IPS-20b (cell line): ENCODE measurements at regions not wholly inside any gene's neighbourhood (a gene's known extent, or its start where the extent isn't known, plus 50 kb on each side); places are given as distances from the start of the nearest gene placed in this dataset.
"Not testable (repeated sequence)": the region's sequence is repeated elsewhere in the genome, so short reads cannot be mapped to it uniquely, and the experiment has no call there.

Experiments used
- H3K27ac ChIP-seq: one replicate; pipeline ENCODE4 v1.5.1; 2013; ENCODE audit warnings: low read length
- H3K27me3 ChIP-seq: 2 replicates; pipeline ENCODE4 v1.6.1; 2013; ENCODE audit warnings: mild to moderate bottlenecking, low read length, inconsistent platforms; ENCODE audit not compliant: insufficient read depth
- H3K36me3 ChIP-seq: 2 replicates; pipeline ENCODE4 v1.6.1; 2013; ENCODE audit warnings: low read depth, mild to moderate bottlenecking, inconsistent platforms, low read length, moderate library complexity; ENCODE audit not compliant: insufficient read depth
- H3K4me1 ChIP-seq: 2 replicates; pipeline ENCODE4 v1.6.1; 2013; ENCODE audit warnings: mild to moderate bottlenecking, control low read depth, inconsistent platforms, low read length, moderate library complexity; ENCODE audit not compliant: insufficient read depth
- H3K4me3 ChIP-seq: 2 replicates; pipeline ENCODE4 v1.5.1; 2013; ENCODE audit warnings: mild to moderate bottlenecking, low read length, inconsistent platforms
- H3K9ac ChIP-seq: 2 replicates; pipeline ENCODE4 v1.6.1; 2013; ENCODE audit warnings: low read depth, mild to moderate bottlenecking, inconsistent platforms, low read length, moderate library complexity
- H3K9me3 ChIP-seq: 2 replicates; pipeline ENCODE4 v1.6.1; 2013; ENCODE audit warnings: mild to moderate bottlenecking, low read depth, low read length, inconsistent platforms; ENCODE audit not compliant: insufficient read depth

DNA sequence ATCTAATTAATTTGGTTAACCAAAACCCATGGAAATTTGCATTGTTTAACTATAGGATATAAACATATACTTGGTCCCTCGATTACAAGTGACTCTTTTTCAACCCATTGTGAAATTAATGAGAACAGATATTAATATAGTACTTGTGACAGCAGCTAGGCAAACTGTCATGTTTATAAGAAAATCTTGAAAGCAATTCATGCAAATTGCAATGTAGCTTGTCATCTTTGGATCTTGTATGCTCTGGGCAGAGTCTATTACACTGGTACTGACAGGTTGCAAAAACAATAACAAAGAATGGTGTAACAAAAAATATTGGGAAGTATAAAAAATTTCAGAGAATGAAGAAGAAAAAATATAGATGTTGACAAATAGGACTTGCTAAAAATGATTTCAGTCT, 941.0 kb downstream of the DNAH5 start:
- H3K4me1 ChIP-seq, result no peaks in the 10 kb centered on the region
- H3K36me3 ChIP-seq, result no peaks in the 10 kb centered on the region
- H3K27ac ChIP-seq, result no peak overlapping the region
- H3K9me3 ChIP-seq, result no peaks in the 10 kb centered on the region
- H3K27me3 ChIP-seq, result no peaks in the 10 kb centered on the region
- no peak overlapping the region for H3K4me3 ChIP-seq
- H3K9ac ChIP-seq, result no peak overlapping the region

DNA sequence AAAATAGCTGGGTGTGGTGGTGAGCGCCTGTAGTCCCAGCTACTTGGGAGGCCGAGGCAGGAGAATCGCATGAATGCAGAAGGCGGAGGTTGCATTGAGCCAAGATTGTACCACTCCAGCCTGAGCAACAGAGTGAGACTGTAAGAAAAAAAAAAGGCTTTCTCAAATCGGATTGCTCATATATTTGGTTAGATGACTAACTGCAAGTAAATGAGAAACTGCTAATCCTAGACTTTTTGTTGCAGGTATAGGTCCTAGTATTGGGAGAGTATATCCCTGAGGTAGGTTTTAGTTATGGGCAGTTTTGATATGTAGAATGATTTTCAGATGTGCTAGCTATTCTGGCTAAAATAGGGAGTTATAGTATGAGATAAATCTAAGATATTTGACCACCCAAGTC, 944.8 kb downstream of the DNAH5 start:
- no peaks in the 10 kb centered on the region for H3K4me1 ChIP-seq
- H3K4me3 ChIP-seq, result no peak overlapping the region
- H3K9ac ChIP-seq, result no peak overlapping the region
- H3K9me3 ChIP-seq, result no peaks in the 10 kb centered on the region
- no peaks in the 10 kb centered on the region for H3K36me3 ChIP-seq
- no peak overlapping the region for H3K27ac ChIP-seq
- H3K27me3 ChIP-seq, result no peaks in the 10 kb centered on the region

DNA sequence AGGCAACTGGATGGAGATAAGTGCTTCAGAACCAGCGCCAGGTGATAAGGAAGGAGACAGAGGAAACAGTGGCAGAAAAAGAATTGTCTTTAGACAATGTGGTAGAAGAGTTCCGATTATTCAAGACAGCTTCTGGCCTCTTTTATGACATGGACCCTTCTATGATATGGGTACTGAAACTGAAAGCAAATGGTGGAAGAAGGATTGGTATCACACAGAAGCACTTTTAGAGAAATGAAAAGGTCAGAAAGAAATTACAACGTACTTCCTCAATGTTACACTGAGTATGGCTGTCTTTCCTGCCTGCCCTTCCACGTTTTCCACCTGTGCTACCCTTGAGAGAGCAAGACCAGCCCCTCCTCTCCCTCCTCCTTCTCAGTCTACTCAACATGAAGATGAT, 959.3 kb downstream of the DNAH5 start:
- Histone ChIP-seq H3K9ac (no peak overlapping the region), H3K27me3 (no peaks in the 10 kb centered on the region), H3K4me1 (no peaks in the 10 kb centered on the region), H3K36me3 (no peaks in the 10 kb centered on the region), H3K4me3 (no peak overlapping the region), H3K9me3 (no peaks in the 10 kb centered on the region), H3K27ac (no peak overlapping the region)

DNA sequence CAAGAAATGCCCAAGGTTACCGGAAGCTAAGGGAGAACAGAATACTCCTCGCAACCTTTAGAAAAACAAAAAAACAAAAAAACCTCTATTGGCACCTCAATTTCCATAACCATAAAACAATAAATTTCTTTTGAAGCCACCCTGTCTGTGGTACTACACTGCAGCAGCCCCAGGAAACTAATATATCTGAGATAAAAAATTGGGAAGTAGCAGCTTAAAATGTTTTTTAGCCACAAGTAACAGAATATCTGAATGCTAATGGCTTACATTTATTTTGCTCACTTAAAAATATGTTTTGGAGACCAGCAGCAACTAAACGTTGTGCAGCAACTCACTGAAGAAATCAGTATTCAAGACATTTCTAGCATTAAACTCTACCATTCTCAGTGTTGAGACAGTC, 969.6 kb downstream of the DNAH5 start:
- H3K9ac ChIP-seq, result no peak overlapping the region
- no peaks in the 10 kb centered on the region for H3K9me3 ChIP-seq
- no peak overlapping the region for H3K27ac ChIP-seq
- no peaks in the 10 kb centered on the region for H3K36me3 ChIP-seq
- H3K4me1 ChIP-seq, result no peaks in the 10 kb centered on the region
- no peaks in the 10 kb centered on the region for H3K27me3 ChIP-seq
- H3K4me3 ChIP-seq, result no peak overlapping the region

DNA sequence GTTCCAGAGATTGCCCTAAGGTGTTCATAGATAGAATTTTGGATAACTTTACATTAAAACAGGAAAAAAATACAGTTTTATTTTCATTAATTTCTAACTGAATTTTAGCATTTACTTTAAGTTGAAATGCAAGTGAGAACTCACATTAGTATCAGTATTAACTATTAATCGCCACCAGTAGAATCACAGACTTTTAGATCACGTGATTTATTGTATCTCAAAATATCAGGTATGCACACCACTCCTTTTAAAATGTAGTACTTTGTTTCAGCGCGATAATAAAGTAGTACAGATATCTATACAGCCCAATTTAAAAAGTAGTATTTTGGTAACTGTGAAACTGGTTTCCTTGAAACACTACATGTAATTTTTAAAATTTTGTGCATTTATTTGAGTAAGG, 978.7 kb downstream of the DNAH5 start:
- H3K9ac ChIP-seq, result no peak overlapping the region
- H3K36me3 ChIP-seq, result no peaks in the 10 kb centered on the region
- H3K4me3 ChIP-seq, result no peak overlapping the region
- no peaks in the 10 kb centered on the region for H3K9me3 ChIP-seq
- H3K27me3 ChIP-seq, result no peaks in the 10 kb centered on the region
- H3K4me1 ChIP-seq, result no peaks in the 10 kb centered on the region
- H3K27ac ChIP-seq, result no peak overlapping the region

DNA sequence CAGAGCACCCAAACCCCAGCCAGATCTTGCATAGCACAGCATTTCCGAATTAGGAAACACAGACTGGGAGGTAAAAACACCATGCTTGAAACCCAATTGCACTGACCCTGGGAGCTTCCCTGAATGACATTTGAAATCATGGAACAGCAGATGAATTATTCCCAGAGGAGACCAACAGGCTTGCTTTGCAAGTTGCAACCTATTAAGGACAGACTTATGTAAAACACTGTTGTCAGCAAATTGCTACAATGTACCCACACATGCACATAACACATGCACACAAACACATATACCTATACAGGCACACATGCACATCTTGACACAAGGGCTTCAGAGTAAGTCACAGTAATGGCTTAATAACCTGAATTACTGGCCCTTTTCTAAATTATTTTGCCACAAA, 984.8 kb downstream of the DNAH5 start:
- no peaks in the 10 kb centered on the region for H3K36me3 ChIP-seq
- H3K9me3 ChIP-seq, result no peaks in the 10 kb centered on the region
- no peaks in the 10 kb centered on the region for H3K27me3 ChIP-seq
- H3K27ac ChIP-seq, result no peak overlapping the region
- no peak overlapping the region for H3K4me3 ChIP-seq
- H3K4me1 ChIP-seq, result peaks cover 7% of the 10 kb centered on the region; the same call in 1 of the 2 replicates
- no peak overlapping the region for H3K9ac ChIP-seq

DNA sequence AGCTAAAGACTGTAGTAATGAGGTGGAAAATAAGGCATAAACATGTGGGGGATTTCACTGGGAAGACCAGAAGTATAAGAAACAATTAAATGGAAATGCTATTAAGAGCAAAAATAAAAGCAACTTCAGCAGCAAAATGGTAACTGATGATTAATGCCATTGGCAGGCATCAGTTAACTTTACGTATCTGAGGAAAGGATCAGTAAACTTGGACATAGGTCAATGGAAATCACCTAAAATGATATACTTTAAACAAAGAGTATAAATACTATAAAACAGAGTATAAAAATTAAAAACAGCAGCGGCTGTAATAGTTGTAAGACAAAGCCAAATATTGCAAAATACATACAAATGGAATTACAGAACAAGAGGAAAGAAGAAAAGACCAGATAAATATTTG, 992.1 kb downstream of the DNAH5 start:
- H3K27me3 ChIP-seq, result no peaks in the 10 kb centered on the region
- no peak overlapping the region for H3K9ac ChIP-seq
- H3K4me1 ChIP-seq, result peaks cover 5% of the 10 kb centered on the region; the same call in 1 of the 2 replicates
- no peaks in the 10 kb centered on the region for H3K36me3 ChIP-seq
- no peaks in the 10 kb centered on the region for H3K9me3 ChIP-seq
- H3K4me3 ChIP-seq, result no peak overlapping the region
- no peak overlapping the region for H3K27ac ChIP-seq

DNA sequence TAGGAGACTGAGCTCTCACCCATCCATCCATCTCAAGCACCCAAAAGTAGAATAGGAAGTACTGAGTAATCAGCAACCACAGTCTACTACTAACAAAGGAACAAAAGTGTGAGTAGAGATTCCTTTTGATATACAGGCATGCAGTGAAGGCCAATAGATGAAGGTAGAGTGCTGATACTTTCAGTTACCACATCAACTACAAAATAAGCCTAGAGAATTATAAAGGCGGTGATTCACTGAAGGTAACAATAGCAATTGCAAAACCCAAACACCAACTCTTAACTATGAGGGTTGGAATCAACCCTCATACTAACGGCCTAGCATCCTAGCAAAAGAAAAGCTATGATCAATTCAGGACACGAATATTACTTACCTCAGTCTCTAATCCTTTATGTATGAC, 992.6 kb downstream of the DNAH5 start:
- Histone ChIP-seq H3K4me1 (no peaks in the 10 kb centered on the region; the same call in 1 of the 2 replicates), H3K27ac (no peak overlapping the region)

DNA sequence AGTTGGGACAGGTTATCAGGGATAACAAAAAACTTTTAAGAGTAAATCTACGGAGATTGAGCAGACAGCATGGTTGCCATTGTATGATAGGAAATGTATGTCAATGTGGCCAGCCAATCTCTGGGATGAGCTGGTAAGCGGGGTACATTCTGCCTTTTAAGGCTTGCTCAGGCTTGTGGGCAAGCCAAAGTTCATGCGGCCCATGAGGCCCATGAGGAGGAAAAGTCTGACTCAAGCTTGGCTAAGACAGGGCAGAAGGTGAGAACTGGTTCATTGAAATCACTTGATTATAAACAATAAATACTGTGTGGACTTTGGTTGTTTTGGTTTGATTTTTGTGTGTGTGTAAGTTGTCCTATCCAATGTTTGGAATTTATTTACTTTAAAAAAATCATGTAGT, 997.1 kb downstream of the DNAH5 start:
- Histone ChIP-seq H3K4me1 (peaks cover 6% of the 10 kb centered on the region; the same call in 1 of the 2 replicates), H3K9ac (no peak overlapping the region), H3K36me3 (no peaks in the 10 kb centered on the region), H3K9me3 (no peaks in the 10 kb centered on the region), H3K27me3 (no peaks in the 10 kb centered on the region), H3K27ac (no peak overlapping the region), H3K4me3 (no peak overlapping the region)

More for the DNA sequence above, 992.6 kb downstream of the DNAH5 start:
- Histone ChIP-seq H3K4me3 (no peak overlapping the region), H3K27me3 (no peaks in the 10 kb centered on the region), H3K9ac (no peak overlapping the region), H3K36me3 (no peaks in the 10 kb centered on the region), H3K9me3 (no peaks in the 10 kb centered on the region)

DNA sequence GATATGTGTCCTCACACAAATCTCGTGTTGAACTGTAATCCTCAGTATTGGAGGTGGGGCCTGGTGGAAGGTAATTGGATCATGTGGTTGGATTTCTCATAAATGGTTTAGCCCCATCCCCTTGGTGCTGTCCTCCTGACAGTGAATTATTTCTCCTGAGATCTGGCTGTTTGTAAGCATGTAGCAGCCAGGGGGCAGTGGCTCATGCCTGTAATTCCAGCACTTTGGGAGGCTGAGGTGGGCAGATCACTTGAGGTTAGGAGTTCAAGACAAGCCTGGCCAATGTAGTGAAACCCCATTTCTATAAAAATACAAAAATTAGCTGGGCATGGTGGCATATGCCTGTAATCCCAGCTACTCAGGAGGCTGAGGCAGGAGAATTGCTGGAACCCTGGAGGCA, 999.0 kb downstream of the DNAH5 start:
- not testable (repeated sequence) for H3K9me3 ChIP-seq, H3K4me1 ChIP-seq, H3K36me3 ChIP-seq, H3K9ac ChIP-seq, H3K27ac ChIP-seq, H3K27me3 ChIP-seq, H3K4me3 ChIP-seq

DNA sequence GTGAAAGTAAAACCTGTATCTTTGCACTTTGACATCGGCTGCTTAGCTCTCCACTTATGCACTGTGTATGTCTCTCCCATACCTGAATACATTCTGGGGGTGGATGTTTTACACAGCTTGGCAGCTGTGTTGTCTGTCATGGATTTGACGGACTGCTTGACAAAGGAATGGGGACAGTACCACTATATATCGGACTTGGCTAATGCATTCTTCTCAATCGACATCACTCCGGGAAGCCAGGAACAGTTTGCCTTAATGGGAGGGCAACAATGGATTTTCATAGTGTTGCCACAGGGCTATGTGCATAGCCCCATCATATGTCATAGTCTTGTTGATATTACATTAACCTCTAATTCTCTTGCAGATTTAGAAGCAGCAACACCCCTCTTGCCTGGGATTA, 1008.3 kb downstream of the DNAH5 start:
- H3K27me3 ChIP-seq, result no peaks in the 10 kb centered on the region

DNA sequence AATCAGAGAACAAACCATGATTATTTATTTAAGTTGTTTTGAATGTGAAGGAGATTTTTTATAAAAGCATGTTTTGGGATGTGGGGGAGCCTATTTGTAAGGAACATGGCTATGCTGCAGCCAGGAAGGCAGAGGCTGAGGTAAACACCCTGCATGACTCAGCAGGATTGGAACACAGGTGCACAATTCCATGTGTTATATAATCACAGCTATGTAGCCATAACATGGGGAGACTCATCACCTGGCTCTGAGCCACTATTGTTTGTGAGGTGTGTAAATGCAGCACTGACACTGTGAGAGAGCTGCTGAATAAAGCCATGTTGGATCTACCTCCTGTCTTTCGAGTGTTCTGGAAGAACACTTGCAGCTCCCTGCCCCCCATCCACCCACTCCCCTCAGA, 1009.8 kb downstream of the DNAH5 start:
- Histone ChIP-seq H3K4me1 (no peaks in the 10 kb centered on the region; the same call in 1 of the 2 replicates), H3K27ac (no peak overlapping the region), H3K27me3 (no peaks in the 10 kb centered on the region), H3K4me3 (no peak overlapping the region), H3K9me3 (no peaks in the 10 kb centered on the region), H3K9ac (no peak overlapping the region), H3K36me3 (no peaks in the 10 kb centered on the region)

More for the DNA sequence above, 1008.3 kb downstream of the DNAH5 start:
- Histone ChIP-seq H3K9me3 (no peaks in the 10 kb centered on the region), H3K4me1 (no peaks in the 10 kb centered on the region; the same call in 1 of the 2 replicates), H3K4me3 (no peak overlapping the region), H3K9ac (no peak overlapping the region), H3K27ac (no peak overlapping the region), H3K36me3 (no peaks in the 10 kb centered on the region)

DNA sequence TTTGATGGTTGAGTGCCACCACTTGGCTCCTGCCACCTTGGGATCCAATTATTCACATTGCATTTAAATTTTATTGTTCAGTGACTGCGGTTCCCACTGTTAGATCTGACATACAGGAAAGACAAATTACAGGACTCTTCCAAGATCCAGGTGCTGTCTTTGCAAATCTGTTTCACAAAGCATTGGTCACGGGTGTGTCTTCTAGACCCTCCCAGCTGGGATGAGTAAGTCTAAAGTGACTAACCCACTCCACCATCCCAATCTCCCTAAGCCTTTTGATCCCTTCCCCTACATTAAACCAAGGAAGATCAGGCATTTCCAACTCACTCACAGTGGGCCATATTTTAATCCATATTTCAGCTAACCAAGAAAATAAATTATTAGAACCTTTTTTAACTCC, 1016.3 kb upstream of the CTNND2 start:
- no peaks in the 10 kb centered on the region for H3K9me3 ChIP-seq
- no peaks in the 10 kb centered on the region for H3K27me3 ChIP-seq
- no peak overlapping the region for H3K4me3 ChIP-seq
- no peaks in the 10 kb centered on the region for H3K36me3 ChIP-seq
- no peak overlapping the region for H3K9ac ChIP-seq
- H3K27ac ChIP-seq, result no peak overlapping the region
- H3K4me1 ChIP-seq, result no peaks in the 10 kb centered on the region
